HG03103 (cell line): ENCODE measurements at regions not wholly inside any gene's neighbourhood (a gene's known extent, or its start where the extent isn't known, plus 50 kb on each side); places are given as distances from the start of the nearest gene placed in this dataset.

ENCODE experiments used
- ATAC-seq: cut with Tn5 transposase; IDR thresholded peaks from one replicate; pipeline ENCODE4 v1.9.1; 2021; ENCODE audit warnings: low read depth; ENCODE audit not compliant: unreplicated experiment

GRCh38 chr7:156459582-156459981 lies 181.0 kb upstream of the RNF32 start:
- ATAC-seq = no peak

- ATAC-seq = no peak
These were observed 181.5 kb upstream of the RNF32 start for GRCh38 chr7:156459067-156459466.

- ATAC-seq = no peak
These were observed 182.6 kb upstream of the RNF32 start for GRCh38 chr7:156458011-156458410.

- ATAC-seq = no peak
These were observed 184.0 kb upstream of the RNF32 start for GRCh38 chr7:156456503-156457115.

- no peak for ATAC-seq
These were observed 184.5 kb upstream of the RNF32 start for GRCh38 chr7:156456032-156456431.

- ATAC-seq = no peak
These were observed 190.1 kb upstream of the RNF32 start for GRCh38 chr7:156450473-156450872.

- ATAC-seq = no peak
These were observed 191.7 kb upstream of the RNF32 start for GRCh38 chr7:156448918-156449317.

GRCh38 chr7:156446990-156447389 lies 193.6 kb upstream of the RNF32 start:
- ATAC-seq = no peak

GRCh38 chr7:156445997-156446761 lies 194.4 kb upstream of the RNF32 start:
- ATAC-seq = no peak

- no peak for ATAC-seq
These were observed 198.1 kb upstream of the RNF32 start for GRCh38 chr7:156442516-156442915.

GRCh38 chr7:156440456-156440855 lies 200.1 kb upstream of the RNF32 start:
- no peak for ATAC-seq

- ATAC-seq = no peak
These were observed 202.6 kb upstream of the RNF32 start for GRCh38 chr7:156438011-156438410.

- ATAC-seq = no peak
These were observed 203.5 kb upstream of the RNF32 start for GRCh38 chr7:156437021-156437614.

- ATAC-seq = no peak
These were observed 204.9 kb upstream of the RNF32 start for GRCh38 chr7:156435486-156436231.

GRCh38 chr7:156434706-156435105 lies 205.9 kb upstream of the RNF32 start:
- no peak for ATAC-seq

GRCh38 chr7:156432018-156432417 lies 208.6 kb upstream of the RNF32 start:
- no peak for ATAC-seq

- ATAC-seq = no peak
These were observed 210.5 kb upstream of the RNF32 start for GRCh38 chr7:156430109-156430508.

GRCh38 chr7:156429514-156429913 lies 211.1 kb upstream of the RNF32 start:
- no peak for ATAC-seq

- no peak for ATAC-seq
These were observed 216.7 kb upstream of the RNF32 start for GRCh38 chr7:156423876-156424275.

- no peak for ATAC-seq
These were observed 220.1 kb upstream of the RNF32 start for GRCh38 chr7:156420496-156420895.

GRCh38 chr7:156419782-156420181 lies 220.8 kb upstream of the RNF32 start:
- ATAC-seq = no peak
